Mammary epithelial cell (primary cell): ENCODE measurements at regions not wholly inside any gene's neighbourhood (a gene's known extent, or its start where the extent isn't known, plus 50 kb on each side); places are given as distances from the start of the nearest gene placed in this dataset.

Source experiments
- CTCF ChIP-seq, 2 donors: IDR thresholded peaks in 1 of 2; conservative IDR thresholded peaks in 1 of 2; 2 replicates each; pipeline ENCODE4 v1.5.1; 2011 to 2012; ENCODE audit warnings: inconsistent platforms in 2 of 2, low read length in 2 of 2, mild to moderate bottlenecking in 2 of 2, control low read depth in 1 of 2, low read depth in 1 of 2; ENCODE audit not compliant: insufficient read depth in 1 of 2; ENCODE audit errors: extremely low read depth in 1 of 2
- EZH2 ChIP-seq: IDR thresholded peaks from 2 replicates; pipeline ENCODE4 v1.6.1; 2012; ENCODE audit warnings: low read length, inconsistent platforms, borderline replicate concordance

GRCh38 chr7:22635349-22635748 lies 91.7 kb upstream of the IL6 start:
- TF ChIP-seq CTCF (conservative IDR thresholded peaks at IDR 0.05 in 1 of 2, IDR thresholded peaks at IDR 0.05 in 1 of 2; ENCODE audit: extremely low read depth in 1 of 2, insufficient read depth in 1 of 2, low read depth in 1 of 2, low read length in 2 of 2): no peak
- no peak for TF ChIP-seq EZH2
